Adipocyte (in vitro differentiated cells): ENCODE measurements at regions not wholly inside any gene's neighbourhood (a gene's known extent, or its start where the extent isn't known, plus 50 kb on each side); places are given as distances from the start of the nearest gene placed in this dataset.

Source experiments
- DNase-seq: peaks from one replicate; pipeline ENCODE4 v3.0.0-alpha.2; 2015; ENCODE audit warnings: low read depth
- H3K27me3 ChIP-seq: replicated peaks from 2 replicates; pipeline ENCODE4 v1.7.0; 2013; ENCODE audit warnings: mild to moderate bottlenecking, low read length, moderate library complexity; ENCODE audit not compliant: control insufficient read depth, insufficient read depth
- H3K36me3 ChIP-seq: 2 replicates; pipeline ENCODE4 v1.7.0; 2013; ENCODE audit warnings: low read length, mild to moderate bottlenecking, moderate library complexity; ENCODE audit not compliant: control insufficient read depth, insufficient read depth, severe bottlenecking
- H3K4me1 ChIP-seq: 2 replicates; pipeline ENCODE4 v1.7.0; 2013; ENCODE audit warnings: mild to moderate bottlenecking, low read length, moderate library complexity; ENCODE audit not compliant: control insufficient read depth, insufficient read depth
- H3K4me3 ChIP-seq: 2 replicates; pipeline ENCODE4 v1.7.0; 2013; ENCODE audit warnings: mild to moderate bottlenecking, low read length, moderate library complexity
- H3K9ac ChIP-seq: 2 replicates; pipeline ENCODE4 v1.7.0; 2013; ENCODE audit warnings: mild to moderate bottlenecking, low read length, moderate library complexity
- H3K9me3 ChIP-seq: 2 replicates; pipeline ENCODE4 v1.7.0; 2013; ENCODE audit warnings: mild to moderate bottlenecking, low read length, moderate library complexity; ENCODE audit not compliant: control insufficient read depth

- Histone ChIP-seq H3K4me3 (no peak overlapping the region), H3K9ac (no peak overlapping the region), H3K36me3 (no peaks in the 10 kb centered on the region), H3K27me3 (peaks cover 46% of the 10 kb centered on the region), H3K9me3 (no peaks in the 10 kb centered on the region), H3K4me1 (no peaks in the 10 kb centered on the region)
- no peak for DNase-seq
Observed at GRCh38 chr2:126990605-126991532, 92.2 kb downstream of the TEX51 start.

- peaks cover 32% of the 10 kb centered on the region for H3K27me3 ChIP-seq
- DNase-seq, result no peak
- H3K4me1 ChIP-seq, result no peaks in the 10 kb centered on the region
- H3K36me3 ChIP-seq, result no peaks in the 10 kb centered on the region
- H3K9me3 ChIP-seq, result no peaks in the 10 kb centered on the region
- no peak overlapping the region for H3K9ac ChIP-seq
- no peak overlapping the region for H3K4me3 ChIP-seq
Observed at GRCh38 chr2:126994340-126994777, 95.7 kb downstream of the TEX51 start.

- Histone ChIP-seq H3K4me3 (no peak overlapping the region), H3K9me3 (no peaks in the 10 kb centered on the region), H3K9ac (no peak overlapping the region), H3K36me3 (no peaks in the 10 kb centered on the region), H3K27me3 (peaks cover 31% of the 10 kb centered on the region), H3K4me1 (no peaks in the 10 kb centered on the region)
- DNase-seq, result no peak
Observed at GRCh38 chr2:126995621-126996377, 97.1 kb downstream of the TEX51 start.

DNA sequence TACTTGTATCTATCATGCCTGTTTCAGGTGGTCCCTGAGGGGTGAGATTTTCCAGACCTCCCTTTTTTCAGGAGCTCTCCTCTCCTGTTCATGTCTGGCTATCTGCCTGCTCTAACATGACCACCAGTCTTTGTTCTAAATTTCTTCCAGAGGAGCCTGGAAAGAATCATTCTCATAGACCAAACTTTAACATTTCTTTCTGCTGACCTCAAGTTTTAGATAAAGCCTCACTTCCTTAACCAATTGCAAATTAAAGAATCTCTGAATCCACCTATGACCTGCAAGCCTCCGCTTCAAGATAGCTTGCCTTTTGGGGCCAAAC lies 97.6 kb downstream of the TEX51 start:
- no peak overlapping the region for H3K4me3 ChIP-seq
- no peak for DNase-seq
- H3K9ac ChIP-seq, result no peak overlapping the region
- peaks cover 25% of the 10 kb centered on the region for H3K27me3 ChIP-seq
- no peaks in the 10 kb centered on the region for H3K36me3 ChIP-seq
- no peaks in the 10 kb centered on the region for H3K9me3 ChIP-seq
- H3K4me1 ChIP-seq, result no peaks in the 10 kb centered on the region
